HG03439 (cell line): ENCODE measurements at regions not wholly inside any gene's neighbourhood (a gene's known extent, or its start where the extent isn't known, plus 50 kb on each side); places are given as distances from the start of the nearest gene placed in this dataset.
"Not testable (repeated sequence)": the region's sequence is repeated elsewhere in the genome, so short reads cannot be mapped to it uniquely, and the experiment has no call there.

ENCODE experiments used
- ATAC-seq: cut with Tn5 transposase; IDR thresholded peaks from one replicate; pipeline ENCODE4 v1.9.1; 2021; ENCODE audit warnings: mild to moderate bottlenecking, moderate library complexity; ENCODE audit not compliant: unreplicated experiment

DNA sequence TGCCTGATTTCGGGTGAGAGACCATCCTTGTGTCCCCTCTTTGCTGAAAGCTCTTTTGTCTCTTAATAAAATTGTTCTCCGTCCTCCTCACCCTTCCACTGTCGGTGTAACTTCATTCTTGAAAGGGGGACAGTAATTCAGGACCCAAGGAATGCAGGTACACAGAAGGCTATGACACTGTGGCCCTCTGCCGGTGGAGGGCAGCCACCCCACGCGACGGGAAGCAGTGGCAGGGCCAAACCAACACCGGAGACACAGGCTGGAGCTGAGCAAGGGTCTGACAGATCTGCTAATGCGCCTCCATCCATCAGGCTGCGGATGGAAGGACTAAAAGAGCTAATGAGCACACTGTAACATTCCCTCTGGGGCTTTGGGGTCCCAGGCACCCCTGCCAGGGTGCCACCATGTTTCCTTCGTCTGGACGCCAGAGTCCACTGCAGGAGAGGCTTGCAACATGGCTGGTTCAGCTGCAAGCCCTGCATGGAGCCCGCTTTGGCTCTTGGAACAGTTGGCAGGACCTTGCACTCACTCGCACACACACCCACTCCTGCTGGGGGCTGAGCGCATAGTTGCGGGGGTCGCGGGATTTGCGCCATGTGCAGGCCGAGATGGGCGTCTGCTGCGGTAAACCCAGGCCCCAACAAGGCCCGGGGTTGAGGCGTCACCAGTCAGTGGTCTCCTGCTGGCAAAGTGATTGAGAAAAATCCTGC is 544.1 kb upstream of the CDH7 start:
- no peak for ATAC-seq

DNA sequence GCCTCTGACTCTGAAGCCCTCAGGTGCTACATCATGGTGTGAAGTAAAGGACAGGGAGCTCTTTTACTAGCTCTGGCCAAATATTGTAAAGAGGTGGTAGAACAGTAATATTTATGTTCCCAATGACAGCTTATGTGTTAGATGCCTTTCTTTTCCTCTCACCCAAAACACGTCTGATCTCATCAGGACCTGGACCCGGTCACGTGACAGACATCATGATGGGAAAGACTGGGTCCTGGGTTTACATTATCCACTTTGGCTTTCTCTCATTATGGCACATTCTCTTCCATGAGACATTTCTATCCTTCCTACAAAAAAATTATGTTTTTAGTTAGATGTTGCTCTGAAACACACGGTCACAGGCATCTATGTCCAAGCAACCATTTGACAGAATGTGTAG is 548.7 kb upstream of the CDH7 start:
- no peak for ATAC-seq

- ATAC-seq = no peak
These were observed 575.1 kb upstream of the CDH7 start for GRCh38 chr18:65175681-65176080.

- ATAC-seq = not testable (repeated sequence)
These were observed 588.7 kb upstream of the CDH7 start for GRCh38 chr18:65162086-65162485.

- no peak for ATAC-seq
These were observed 604.3 kb upstream of the CDH7 start for GRCh38 chr18:65146482-65147021.

- no peak for ATAC-seq
These were observed 605.5 kb upstream of the CDH7 start for GRCh38 chr18:65145312-65145711.

- ATAC-seq = no peak
These were observed 617.2 kb upstream of the CDH7 start for GRCh38 chr18:65133610-65134009.

GRCh38 chr18:65124633-65125032 is 626.2 kb upstream of the CDH7 start:
- no peak for ATAC-seq

DNA sequence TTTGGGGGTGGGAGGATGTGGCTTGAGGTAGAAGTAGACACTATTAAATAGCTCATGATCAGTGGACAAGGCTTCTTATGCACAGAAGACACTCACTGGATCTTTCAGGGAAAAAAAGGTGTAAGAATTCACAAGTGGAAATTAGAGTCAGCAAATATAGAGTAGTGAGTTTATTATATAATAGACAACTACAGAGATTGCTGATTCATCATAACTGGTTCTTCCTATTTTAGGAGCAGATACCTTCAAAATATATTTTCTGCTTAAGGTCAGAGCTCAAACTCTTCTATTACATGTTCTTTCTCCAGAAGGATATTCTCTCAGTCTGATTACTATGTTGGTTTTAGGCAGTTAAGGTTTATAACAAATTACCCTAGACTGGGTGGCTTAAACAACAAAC is 646.9 kb upstream of the CDH7 start:
- no peak for ATAC-seq

GRCh38 chr18:65093346-65093745 is 657.5 kb upstream of the CDH7 start:
- ATAC-seq = no peak

- ATAC-seq = no peak
These were observed 659.0 kb upstream of the CDH7 start for GRCh38 chr18:65091744-65092329.

DNA sequence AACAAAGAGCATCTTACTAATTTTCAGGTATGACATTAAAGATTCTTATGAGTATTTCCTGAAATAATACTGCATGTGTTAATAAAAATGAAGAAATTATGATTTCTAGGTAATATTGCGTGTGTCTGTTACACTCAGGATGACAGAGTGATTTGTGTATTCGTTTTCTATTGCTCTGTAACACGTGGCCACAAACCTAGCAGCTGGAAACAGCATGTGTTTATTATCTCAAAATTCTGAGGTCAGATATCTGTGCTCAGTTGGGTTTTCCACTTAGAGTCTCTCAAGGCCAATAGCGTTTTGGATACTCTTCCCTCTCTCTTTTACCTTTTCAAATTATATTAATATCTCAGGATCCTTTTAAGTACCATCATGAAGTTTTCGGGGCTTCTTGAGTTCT is 667.9 kb upstream of the CDH7 start:
- no peak for ATAC-seq

GRCh38 chr18:65081786-65082185 is 669.0 kb upstream of the CDH7 start:
- ATAC-seq = no peak

- no peak for ATAC-seq
These were observed 677.7 kb upstream of the CDH7 start for GRCh38 chr18:65073060-65073550.

DNA sequence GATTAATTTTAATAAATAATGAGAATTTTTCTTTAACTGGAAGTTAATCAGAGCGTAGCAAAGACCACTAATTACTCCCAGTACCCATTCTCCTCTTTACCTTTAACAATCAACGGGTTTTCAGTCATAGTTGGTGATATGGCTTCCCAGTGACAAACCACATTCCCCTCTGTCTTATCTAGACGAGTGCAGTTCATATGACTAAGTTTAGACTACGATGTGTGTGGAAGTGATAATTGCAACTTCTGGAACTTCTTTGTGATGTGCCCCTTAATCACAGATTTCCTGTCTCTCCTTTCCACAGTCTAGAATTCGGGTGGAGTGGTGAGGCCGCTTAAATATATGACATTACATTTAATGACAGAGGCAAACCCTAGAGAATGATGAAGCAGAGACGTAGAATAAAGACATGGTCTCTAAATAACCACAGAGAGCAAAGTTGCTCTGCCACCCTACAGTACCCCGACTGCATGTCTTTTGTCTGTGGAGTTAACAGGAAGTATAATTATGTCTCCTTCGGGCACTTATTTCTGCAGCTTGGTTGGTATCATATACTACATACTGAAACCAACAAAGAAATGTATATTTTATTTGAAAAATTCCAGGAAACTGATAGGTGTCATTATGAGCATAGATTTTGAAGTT is 693.3 kb upstream of the CDH7 start:
- no peak for ATAC-seq

DNA sequence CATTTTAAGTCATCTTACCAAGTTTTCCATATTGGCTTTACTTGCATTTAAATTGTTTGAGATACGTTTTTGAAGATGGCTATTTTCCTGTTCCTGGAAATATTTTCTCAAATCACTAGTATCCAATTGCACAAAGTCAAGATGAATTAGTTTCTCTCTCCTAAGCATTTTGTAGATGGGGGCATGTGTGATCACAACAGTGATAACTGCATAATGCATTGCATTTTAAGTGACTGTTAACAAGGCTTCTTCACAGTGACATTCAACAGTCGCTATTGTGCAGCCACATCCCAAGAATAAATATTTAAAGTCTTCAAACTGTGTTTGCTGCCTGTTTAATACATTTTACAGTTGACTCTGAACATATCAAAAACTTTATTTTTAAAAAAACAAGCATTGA is 694.2 kb upstream of the CDH7 start:
- no peak for ATAC-seq

DNA sequence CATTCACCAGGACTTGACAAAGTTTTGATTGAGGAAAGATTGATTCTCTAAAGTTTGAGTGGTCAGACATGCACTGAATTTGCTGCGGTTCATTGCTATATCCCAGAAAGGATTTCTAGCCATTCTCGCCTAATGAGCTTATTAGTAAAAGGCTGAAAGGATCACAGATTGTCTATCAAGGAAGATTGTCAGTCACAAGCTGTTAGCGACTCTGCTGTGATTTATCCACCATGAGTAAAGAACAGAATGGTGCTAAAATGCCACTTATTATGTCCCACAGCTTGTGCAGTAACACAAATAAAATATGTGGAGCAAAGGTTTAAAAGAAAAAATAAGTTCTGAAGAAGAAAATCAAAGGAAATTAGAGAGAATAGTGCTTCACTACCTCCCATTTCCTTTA is 701.2 kb upstream of the CDH7 start:
- ATAC-seq = no peak

DNA sequence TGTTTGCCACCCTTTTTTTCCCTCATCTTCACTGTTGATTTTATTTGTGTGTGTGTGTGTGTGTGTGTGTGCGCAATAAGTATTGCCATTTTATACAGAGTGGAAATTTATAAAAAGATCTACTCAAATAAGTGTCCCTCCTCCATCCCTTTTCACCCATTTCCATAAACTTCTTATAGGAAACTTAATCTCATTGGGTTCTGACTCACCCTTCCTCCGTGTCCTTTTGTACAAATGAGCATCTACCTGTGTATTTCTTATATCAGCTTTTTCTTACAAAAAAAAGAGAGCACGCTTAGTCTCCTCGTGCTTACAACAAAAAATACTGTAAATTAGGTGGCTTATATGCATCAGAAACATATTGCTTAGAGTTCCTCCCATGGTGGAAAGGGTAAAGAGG is 711.2 kb upstream of the CDH7 start:
- no peak for ATAC-seq

DNA sequence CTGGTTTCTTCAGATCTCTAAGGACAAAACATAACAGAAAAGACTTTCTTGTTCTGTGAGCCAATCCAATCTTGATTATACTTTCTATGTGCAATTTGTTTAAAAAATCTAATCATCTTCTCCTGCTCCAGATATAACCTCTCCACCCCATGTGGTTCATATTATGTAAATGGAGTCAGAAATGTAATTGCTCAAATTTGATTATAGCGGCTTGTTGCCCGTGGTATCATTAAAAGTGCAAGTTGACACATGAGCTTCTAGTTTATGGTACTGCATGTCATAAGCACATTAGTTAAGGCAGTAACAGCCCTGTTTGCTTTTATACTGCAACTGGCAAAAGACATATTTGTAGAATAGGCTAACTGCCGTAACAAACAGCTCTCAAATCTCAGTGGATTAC is 715.1 kb upstream of the CDH7 start:
- ATAC-seq = no peak

- no peak for ATAC-seq
These were observed 725.1 kb upstream of the CDH7 start for GRCh38 chr18:65025756-65026155.

DNA sequence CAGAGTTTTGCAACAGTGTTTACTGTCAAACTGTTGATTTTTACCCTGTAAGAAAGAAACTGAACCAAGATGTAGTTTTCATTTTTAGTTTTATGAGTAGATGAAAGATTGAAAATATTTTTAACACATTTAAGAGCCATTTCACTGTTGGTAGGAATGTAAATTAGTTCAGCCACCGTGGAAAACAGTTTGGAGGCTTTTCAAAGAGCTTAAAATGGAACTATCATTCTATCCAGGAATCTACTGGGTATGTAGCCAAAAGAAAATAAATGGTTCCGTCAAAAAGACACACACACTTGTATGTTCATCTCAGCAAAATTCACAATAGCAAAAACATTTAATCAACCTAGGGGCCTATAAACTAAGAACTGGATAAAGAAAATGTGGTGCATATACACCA is 729.8 kb upstream of the CDH7 start:
- no peak for ATAC-seq

GRCh38 chr18:65018184-65018583 is 732.6 kb upstream of the CDH7 start:
- ATAC-seq = no peak
